HG03460 (cell line): ENCODE measurements at regions not wholly inside any gene's neighbourhood (a gene's known extent, or its start where the extent isn't known, plus 50 kb on each side); places are given as distances from the start of the nearest gene placed in this dataset.
"Not testable (repeated sequence)": the region's sequence is repeated elsewhere in the genome, so short reads cannot be mapped to it uniquely, and the experiment has no call there.

Experiments used
- ATAC-seq: cut with Tn5 transposase; IDR thresholded peaks from one replicate; pipeline ENCODE4 v1.9.1; 2021; ENCODE audit not compliant: unreplicated experiment

DNA sequence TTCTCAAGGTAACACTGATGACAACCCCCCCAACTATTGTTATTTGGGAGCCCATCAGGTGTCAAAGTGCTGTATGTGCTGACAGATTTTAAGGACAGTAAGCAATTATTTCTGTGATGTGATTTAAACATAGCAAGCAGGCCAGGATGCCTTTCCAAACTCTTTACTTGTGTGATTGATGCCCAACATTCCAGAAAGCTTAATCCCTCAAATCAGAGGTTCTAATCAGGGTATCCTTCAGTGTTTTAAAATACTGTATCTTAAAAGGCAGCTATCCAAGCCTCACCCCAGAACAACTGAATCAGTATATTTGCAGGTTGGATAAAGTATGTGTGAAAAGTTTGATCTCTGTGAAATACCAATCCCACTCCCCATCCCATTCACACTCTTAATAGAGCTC is 119.7 kb downstream of the GASK1B start:
- ATAC-seq = no peak

DNA sequence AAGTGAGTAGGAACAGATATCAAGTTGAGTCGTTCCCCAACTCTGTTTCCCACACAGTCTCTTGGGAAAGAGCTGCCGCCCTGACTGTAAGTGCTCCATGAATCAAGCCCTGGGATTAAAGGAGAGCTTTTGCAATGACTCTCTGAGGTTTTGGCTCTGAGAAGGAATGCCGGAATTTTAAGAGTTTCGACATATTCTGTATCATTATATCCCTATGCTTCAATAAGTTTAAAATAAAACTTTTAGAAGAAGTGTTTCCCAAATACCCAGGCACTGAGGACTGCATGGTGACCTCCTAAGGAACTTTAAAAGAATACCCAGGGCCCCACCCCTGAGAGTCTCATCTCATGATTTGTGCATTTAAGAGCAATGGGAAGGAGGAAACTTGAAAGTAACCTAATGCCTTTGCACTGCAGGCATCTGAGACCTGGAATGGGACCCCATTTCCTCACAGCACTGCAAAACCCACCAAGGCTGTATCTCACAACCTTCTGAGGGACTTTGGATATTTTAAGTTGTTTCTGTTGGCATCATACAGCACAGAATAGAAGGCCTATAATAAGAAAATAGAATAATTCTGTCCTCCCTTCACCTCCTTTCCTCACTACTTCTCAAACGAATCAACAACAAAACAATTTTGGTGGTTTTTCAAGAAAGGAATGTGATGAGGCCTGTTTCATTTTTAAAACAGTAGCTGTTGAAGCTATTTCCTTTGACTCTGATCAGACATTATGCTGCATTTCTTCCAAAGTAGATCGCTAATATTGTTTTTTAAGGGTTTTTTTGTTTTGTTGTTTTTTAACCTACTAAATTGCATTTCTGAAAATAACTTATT is 121.2 kb downstream of the GASK1B start:
- ATAC-seq = no peak

DNA sequence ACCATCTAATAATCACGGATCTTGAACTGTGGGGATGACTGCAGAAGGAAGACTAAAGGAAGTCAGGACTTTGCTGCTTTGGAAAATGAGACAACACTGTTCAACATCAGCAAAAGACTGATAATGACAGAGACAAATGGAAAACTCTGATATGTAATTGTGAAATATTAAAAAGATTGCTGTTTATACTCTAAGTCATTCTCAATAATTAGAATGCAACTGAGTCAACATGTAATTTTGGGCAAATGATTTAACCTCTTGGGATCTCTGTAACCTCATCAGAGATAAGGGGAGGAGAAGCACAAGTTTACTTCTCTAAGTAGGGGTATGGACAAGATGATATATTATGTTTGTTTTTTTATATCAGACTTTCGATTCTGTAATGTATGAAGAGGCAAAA is 121.9 kb downstream of the GASK1B start:
- ATAC-seq = no peak

DNA sequence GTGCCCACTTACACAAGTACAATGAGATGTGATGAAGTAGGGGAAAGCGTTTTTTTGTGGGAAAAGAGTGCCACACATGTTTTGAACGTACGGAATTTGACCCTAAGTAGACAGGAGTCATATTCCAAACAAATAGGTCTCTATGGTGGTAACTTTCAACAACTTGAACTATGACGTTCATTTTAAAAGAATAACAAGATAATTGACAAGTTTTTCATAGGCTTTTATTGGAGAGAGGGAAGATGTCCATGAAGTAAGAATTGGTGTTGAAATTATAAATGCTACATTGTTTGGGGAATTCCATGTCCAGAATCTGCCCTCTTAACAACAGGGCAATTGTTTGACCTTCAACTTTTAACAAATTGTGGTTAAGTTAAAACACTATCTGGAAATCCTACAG is 126.5 kb downstream of the GASK1B start:
- ATAC-seq = no peak

DNA sequence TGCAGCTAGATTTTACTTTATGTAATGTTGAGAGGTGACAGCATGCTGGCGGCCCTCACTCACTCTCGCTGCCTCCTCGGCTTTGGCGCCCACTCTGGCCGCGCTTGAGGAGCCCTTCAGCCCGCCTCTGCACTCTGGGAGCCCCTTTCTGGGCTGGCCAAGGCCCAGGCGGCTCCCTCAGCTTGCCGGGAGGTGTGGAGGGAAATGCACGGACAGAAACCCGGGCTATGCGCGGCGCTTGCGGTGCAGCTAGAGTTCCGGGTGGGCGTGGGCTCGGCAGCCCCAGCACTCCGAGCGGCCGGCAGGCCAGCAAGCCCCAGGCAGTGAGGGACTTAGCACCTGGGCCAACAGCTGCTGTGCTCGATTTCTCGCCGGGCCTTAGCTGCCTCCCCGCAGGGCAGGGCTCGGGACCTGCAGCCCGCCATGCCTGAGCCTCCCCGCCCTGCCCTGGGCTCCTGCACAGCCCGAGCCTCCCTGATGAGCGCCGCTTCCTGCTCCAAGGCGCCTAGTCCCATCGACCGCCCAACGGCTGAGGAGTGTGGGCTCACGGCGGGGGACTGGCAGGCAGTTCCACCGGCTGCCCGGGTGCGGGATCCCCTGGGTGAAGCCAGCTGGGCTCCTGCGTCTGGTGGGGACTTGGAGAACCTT is 128.7 kb downstream of the GASK1B start:
- ATAC-seq = no peak

DNA sequence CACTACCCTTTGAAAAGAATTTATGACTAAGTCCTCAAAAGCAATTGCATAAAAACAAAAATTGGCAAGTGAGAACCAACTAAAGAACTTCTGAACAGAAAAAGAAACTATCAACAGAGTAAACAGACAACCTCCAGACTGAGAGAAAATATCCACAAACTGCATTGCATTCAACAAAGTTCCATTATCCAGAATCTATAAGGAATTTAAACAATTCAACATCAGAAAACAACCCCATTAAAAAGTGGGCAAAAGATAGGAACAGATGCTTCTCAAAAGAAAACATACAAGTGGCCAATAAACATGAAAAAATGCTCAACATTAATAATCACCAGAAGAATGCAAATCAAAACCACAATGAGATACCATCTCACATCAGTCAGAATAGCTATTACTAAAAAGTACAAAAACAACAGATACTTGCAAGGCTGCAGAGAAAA is 130.2 kb downstream of the GASK1B start:
- no peak for ATAC-seq

DNA sequence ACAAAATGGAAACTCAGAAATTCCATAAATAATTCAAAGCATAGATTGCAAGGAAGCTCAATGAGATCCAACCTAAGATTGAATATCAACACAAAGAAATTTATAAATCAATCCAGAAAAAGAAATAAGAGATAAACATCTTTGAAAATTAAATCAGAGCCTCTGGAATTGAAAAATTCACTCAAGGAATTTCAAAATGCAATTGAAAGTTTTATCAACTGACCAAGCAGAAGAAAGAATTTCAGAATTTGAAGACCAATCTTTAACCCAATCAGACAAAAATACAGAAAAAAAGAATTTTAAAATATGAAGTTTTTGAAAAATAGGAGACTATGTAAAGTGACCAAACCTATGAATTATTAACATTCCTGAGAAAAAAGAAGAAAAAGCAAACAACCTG is 134.1 kb downstream of the GASK1B start:
- ATAC-seq = no peak

DNA sequence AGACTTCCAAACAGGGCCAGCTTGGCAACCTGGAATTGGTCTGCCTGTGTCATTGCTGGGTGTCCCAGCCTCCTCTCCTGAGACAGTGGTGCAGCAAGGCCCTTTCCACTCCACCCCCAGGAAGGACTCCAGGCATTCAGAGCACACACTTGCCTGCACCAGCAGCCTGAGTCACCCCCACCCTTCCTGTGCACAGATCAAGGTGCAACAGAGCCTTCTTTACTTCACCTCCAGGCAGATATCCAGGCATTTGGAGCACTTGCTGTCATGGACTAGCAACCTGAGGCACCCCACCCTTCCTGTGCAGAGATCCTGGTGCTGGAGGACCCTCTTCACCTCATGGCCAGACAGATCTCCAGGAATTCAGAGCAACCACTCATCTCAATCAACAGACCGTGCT is 135.8 kb downstream of the GASK1B start:
- ATAC-seq = no peak

DNA sequence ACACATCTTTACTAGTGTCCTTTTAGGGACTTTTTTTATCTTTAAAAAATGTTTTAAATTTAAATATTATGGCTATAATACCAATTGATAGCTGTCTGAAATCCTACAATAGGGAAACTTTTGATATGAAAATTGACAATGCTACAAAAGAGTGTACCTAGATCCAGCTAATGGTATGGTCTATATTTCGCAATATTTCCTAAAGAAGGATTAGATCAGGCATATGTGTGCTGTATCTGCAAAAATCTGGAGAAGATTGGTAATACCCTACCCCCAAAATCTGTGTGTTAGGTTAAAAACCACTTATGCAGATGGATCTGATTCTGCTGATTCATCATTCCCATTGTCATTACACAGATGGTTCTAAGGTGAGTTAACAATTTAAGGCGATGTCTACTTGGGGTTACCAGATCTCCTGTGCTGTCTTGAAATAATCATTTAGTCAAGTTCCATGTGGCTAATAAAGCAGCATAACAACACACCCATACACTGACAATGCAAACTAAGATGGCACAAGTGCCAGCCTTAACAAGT is 137.1 kb downstream of the GASK1B start:
- no peak for ATAC-seq

DNA sequence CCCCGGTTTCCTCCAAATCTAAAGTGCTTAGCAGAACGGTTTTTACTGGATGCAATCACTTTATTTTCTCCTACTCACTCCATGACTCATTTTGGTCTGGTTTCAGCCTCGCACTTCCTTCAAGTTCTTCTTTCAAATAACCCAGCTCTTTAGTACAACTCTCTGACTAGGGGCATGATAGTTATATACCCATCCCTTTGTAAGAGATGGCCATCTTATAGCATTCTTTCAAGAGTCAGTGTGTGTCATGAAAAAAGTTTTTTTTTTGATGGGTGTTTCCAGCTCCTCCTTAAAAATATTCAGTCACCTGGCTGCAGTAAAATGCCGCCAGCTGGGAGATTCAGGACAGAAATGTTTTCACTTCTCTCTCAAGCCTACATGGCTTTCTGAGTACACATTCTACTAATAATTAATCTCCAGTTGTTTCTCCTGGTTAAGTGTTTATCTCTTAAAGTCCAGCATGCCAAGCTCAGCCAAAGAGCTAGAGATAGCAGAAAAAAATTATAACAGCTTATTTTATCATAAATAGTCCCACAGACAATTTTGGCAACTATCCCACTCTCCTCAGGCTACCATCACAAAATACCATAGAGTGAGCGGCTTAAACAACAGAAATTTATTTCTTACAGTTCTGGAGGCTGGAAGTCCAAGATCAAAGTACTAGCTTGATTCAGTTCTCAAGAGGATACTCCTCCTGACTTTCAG is 139.3 kb downstream of the GASK1B start:
- no peak for ATAC-seq

DNA sequence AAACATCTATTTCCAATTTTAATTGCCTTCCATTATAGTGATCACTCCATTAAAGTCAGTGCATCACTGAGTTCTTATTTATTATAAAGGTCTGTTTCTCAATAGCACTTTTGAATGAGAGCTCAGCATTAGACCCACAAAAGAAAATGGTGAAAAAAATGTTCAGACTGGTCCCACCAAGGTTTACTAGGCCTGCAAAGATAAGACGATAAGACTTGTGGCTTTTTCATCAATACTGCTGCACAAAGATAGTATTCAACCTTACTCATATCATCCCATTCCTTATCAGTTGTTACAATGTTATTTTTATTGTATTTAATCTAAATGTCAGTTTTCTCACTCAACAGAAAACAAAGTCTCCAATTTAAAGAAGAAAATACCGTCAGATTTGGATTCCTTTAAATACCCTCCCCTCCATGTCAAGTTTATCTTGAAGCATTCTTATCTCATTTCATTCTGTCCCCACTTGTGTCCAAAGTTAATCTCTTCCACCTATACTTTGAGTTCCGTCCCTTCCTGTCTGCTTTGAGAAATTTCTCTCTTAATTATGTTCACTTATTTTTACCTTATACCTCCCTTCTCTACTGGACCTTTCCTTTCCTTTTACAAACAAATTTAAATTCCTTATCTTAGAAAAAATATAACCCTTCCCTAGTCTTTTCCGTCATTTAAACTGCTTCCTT is 140.0 kb downstream of the GASK1B start:
- no peak for ATAC-seq

DNA sequence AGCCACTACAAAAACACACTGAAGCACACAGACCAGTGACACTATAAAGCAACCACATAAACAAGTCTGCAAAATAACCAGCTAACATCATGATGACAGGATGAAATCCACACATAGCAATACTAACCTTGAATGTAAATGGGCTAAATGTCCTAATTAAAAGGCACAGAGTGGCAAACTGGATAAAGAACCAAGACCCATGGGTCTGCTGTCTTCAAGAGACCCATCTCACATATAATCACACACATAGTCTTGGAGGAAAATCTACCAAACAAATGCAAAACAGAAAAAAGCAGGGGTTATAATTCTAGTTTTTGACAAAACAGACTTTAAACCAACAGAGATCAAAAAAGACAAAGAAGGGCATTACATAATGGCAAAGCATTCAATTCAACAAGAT is 144.4 kb downstream of the GASK1B start:
- ATAC-seq = not testable (repeated sequence)

DNA sequence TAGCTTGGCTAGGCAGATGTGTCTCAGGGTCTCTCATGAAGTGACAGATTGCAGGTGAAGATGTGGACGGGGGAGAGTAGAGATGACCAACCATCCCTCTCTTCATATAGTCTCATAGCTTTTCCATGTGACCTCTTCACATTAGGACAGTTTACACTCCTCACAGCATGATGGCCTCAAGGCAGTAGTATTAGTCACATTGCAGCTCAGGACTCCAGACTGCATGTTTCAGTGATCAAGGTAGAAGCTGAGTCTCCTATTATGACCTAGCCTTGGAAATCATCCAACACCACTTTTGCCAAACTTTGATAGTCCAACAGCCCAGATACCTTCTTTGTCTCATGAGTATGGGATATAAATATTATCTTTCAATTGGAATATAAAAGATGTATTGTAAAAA is 147.7 kb downstream of the GASK1B start:
- ATAC-seq = no peak

DNA sequence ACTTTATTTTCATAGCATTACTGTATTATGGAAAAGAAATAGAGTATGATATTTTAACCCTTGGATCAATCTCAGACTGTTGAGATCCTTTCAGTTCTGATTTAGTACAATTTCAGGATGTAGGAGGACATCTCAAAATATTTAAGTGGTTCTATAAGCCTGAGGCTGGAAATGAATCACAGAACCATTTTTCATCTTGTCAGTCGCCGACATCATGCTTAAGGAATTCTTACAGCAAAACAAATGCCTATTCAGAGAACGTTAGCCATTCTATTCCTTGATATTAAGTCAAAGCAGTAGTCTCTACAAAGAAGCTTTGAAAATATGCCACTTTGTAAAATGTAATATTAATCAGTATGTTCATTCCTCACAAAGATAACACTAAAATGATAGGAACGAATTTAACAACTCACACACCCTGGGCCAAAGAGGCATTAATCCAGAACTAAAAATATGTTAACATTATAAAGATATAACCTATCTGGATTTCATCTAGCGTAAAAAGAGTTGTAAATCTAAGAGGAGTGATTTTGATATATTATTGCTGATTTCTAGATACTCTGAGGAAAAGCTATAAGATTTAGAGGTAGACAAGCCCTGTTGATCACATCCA is 152.0 kb downstream of the GASK1B start:
- ATAC-seq = no peak

DNA sequence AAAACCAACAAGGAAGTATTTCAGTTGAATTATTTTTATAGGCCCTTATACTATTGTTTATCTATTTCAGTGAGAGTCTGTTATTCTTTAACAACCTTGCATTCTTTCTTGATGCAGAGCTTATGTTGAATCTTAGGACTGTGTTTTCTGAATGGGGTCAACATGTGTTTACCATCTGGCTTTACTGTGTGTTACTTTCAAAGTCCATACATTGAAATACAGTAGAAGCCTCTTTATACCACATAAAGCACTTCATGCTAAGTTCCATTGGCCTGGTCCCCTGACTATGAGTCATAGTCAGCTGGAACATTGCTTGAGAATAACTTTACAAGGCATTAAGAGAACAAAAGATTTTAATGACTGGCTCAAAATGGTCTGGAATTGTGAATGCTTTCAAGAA is 152.6 kb downstream of the GASK1B start:
- ATAC-seq = no peak

DNA sequence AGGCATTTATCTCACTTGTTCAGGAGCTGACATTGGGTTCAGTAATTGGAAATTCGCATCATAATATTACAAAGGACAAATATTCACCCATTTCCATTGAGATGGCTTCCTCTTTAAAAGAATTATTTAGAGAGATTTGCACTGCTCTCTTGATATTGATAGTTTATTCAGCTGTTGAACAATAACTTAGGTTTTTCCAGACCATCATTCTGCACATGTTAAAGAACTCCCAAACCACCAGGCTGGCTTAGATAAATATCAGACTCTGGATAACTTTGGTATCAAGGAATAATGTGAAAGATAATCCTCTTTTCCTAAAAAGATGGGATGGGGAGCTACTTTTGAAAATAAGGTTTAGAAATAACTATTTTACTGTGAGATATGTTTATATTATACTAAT is 154.0 kb downstream of the GASK1B start:
- no peak for ATAC-seq

DNA sequence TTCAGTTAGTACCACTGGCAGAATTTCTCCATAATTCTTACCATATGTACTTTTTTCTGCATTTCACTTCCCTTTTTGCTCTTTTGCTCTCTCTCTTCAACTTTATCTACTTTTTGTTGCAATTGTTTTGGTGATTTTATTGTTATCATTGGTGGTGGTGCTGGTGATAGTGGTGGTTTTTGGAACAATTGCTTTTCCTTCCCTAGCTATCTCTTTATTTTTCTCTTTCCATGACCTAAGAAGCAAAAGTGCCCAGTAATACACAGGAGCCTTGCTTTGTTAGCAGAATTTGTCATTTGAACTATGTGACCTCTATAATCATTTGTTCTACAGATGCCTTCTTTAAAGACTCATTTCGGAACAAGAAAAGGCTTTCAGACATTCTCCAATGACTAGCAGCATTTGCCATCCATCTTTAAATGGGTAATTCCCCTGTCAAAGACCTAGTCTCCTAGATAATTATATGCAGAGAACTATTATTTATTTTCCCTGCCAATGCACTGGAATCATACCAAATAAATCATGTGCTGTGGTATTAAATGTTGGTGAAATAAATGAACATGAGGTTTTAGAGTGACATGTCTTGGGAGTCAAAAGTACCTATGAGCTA is 154.5 kb downstream of the GASK1B start:
- no peak for ATAC-seq

DNA sequence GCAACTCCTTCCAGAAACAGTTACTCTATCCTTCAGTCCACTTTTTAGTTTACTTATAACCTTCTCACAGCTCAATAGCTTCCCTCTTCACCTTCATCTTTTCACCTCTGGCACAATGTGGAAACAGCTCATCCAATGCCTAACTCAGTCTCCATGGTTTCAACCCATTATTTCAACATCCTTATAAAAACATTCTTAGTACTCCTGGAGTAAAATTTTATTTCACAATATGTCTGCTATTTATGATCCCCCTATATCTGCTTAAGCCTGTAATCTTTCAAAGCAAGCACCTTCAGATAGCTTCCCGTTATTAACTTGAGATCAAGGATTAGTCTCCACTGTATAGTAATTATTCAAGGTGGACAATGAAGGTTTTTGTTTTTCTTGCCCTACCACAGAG is 156.3 kb downstream of the GASK1B start:
- no peak for ATAC-seq

DNA sequence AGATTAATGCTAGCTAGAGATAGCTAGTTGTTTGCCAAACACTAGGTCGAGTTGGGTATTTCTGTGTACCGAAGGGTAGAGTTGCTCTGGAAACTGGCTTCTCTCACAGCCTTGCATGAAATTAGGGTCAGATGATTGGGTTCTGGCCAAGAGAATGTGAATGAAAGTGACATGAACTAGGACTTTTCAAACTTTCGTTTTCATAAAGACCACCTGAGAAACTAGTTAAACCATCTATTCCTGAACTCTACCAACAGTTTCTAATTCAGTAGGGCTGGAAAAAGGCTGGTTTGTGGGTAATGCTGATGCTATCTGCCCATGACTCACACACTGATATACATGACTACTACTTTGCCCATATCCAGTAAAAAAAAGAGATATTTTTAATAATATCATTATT is 157.6 kb downstream of the GASK1B start:
- ATAC-seq = no peak

DNA sequence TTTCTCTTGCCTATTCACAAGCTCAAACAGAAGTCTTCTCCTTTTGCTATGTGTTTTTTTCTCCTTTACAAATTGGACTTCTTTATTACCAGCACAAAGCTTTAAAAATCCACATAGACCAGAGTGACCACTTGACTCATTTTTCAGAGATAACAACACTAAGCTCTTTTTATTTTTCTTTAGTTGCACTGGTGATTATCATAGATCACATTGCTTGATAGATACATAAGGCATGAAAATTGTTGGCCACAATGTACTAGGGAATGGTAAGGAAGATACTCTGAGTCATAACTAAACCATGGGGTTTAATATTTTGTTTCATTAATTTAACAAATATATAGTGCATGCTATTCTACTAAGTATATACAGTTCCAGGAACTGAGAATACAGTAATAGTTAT is 159.0 kb downstream of the GASK1B start:
- ATAC-seq = no peak
